Dermis microvascular lymphatic vessel endothelial cell (primary cell): ENCODE measurements at regions not wholly inside any gene's neighbourhood (a gene's known extent, or its start where the extent isn't known, plus 50 kb on each side); places are given as distances from the start of the nearest gene placed in this dataset.

Experiments
- DNase-seq, 2 donors: peaks; one replicate each; pipeline versions ENCODE4 v3.0.0 to v3.0.0-alpha.2; 2010; ENCODE audit warnings: low read depth in 2 of 2

- no peak for DNase-seq
Measured at GRCh38 chr4:41359422-41359775, 102.7 kb downstream of the UCHL1 start.

GRCh38 chr4:41359836-41360213 is 103.1 kb downstream of the UCHL1 start:
- DNase-seq, result no peak

- DNase-seq, result peak in 1 of 2 donors; percentile 75
Measured at GRCh38 chr4:41360214-41360920, 103.6 kb downstream of the UCHL1 start.

- DNase-seq, result peak in 1 of 2 donors; percentile 39
Measured at GRCh38 chr4:41360921-41361793, 104.4 kb downstream of the UCHL1 start.

GRCh38 chr4:41361794-41362526 is 105.2 kb downstream of the UCHL1 start:
- peak in 1 of 2 donors; percentile 23 for DNase-seq

- DNase-seq, result no peak
Measured at GRCh38 chr4:41362621-41363383, 106.1 kb downstream of the UCHL1 start.

GRCh38 chr4:41363384-41363981 is 106.8 kb downstream of the UCHL1 start:
- DNase-seq, result peak in 1 of 2 donors; percentile 78

- DNase-seq, result no peak
Measured at GRCh38 chr4:41364876-41365275, 108.1 kb downstream of the UCHL1 start.

- DNase-seq, result no peak
Measured at GRCh38 chr4:41365681-41366080, 109.0 kb downstream of the UCHL1 start.

GRCh38 chr4:41366911-41367517 is 110.3 kb downstream of the UCHL1 start:
- DNase-seq, result no peak

GRCh38 chr4:41369680-41370079 is 113.0 kb downstream of the UCHL1 start:
- peak; percentile 71 to 83 for DNase-seq

- peak in 1 of 2 donors; percentile 23 for DNase-seq
Measured at GRCh38 chr4:41373221-41373620, 116.5 kb downstream of the UCHL1 start.

- no peak for DNase-seq
Measured at GRCh38 chr4:41374490-41374889, 117.8 kb downstream of the UCHL1 start.

GRCh38 chr4:41375561-41375960 is 118.8 kb downstream of the UCHL1 start:
- DNase-seq, result no peak

- no peak for DNase-seq
Measured at GRCh38 chr4:41377196-41377595, 120.5 kb downstream of the UCHL1 start.

GRCh38 chr4:41379230-41379629 is 122.5 kb downstream of the UCHL1 start:
- DNase-seq, result no peak

- no peak for DNase-seq
Measured at GRCh38 chr4:41380511-41381157, 123.9 kb downstream of the UCHL1 start.

- no peak for DNase-seq
Measured at GRCh38 chr4:41381384-41381783, 124.7 kb downstream of the UCHL1 start.

- DNase-seq, result peak; percentile 87 to 96
Measured at GRCh38 chr4:41384992-41385391, 128.3 kb downstream of the UCHL1 start.

- peak; percentile 60 to 80 for DNase-seq
Measured at GRCh38 chr4:41385481-41385880, 128.8 kb downstream of the UCHL1 start.
